ENCODE measurements at regions not wholly inside any gene's neighbourhood (a gene's known extent, or its start where the extent isn't known, plus 50 kb on each side); places are given as distances from the start of the nearest gene placed in this dataset.

GRCh38 chr15:98113327-98113726 lies 152.8 kb downstream of the ARRDC4 start:
- TF ChIP-seq CTCF (conservative IDR thresholded peaks at IDR 0.05 in 1 of 2, IDR thresholded peaks at IDR 0.05 in 1 of 2; ENCODE audit: low read depth in 1 of 2, low read length in 2 of 2) (no peak), EZH2 (IDR thresholded peaks at IDR 0.05; ENCODE audit: low read length, missing control alignments) (no peak)
